GM12873 (cell line): ENCODE measurements at regions not wholly inside any gene's neighbourhood (a gene's known extent, or its start where the extent isn't known, plus 50 kb on each side); places are given as distances from the start of the nearest gene placed in this dataset.

Experiments
- CTCF ChIP-seq: IDR thresholded peaks from 2 replicates; pipeline ENCODE4 v1.5.1; 2012; ENCODE audit warnings: low read depth, mild to moderate bottlenecking, moderate library complexity, low read length, control low read depth; ENCODE audit not compliant: insufficient read depth; ENCODE audit errors: missing control alignments

- TF ChIP-seq CTCF = no peak
Measured at GRCh38 chr6:12548526-12548925, 168.0 kb upstream of the PHACTR1 start.

- no peak for TF ChIP-seq CTCF
Measured at GRCh38 chr6:12555267-12555666, 161.3 kb upstream of the PHACTR1 start.

GRCh38 chr6:12555781-12556180 is 160.8 kb upstream of the PHACTR1 start:
- no peak for TF ChIP-seq CTCF

- TF ChIP-seq CTCF = no peak
Measured at GRCh38 chr6:12557765-12558164, 158.8 kb upstream of the PHACTR1 start.

GRCh38 chr6:12560315-12560714 is 156.3 kb upstream of the PHACTR1 start:
- TF ChIP-seq CTCF = no peak

- TF ChIP-seq CTCF = no peak
Measured at GRCh38 chr6:12566618-12567123, 149.9 kb upstream of the PHACTR1 start.

- no peak for TF ChIP-seq CTCF
Measured at GRCh38 chr6:12567682-12568081, 148.9 kb upstream of the PHACTR1 start.
